ENCODE measurements at regions not wholly inside any gene's neighbourhood (a gene's known extent, or its start where the extent isn't known, plus 50 kb on each side); places are given as distances from the start of the nearest gene placed in this dataset.
A peak's percentile ranks its signal among the peaks of the same experiment; 100 is the strongest.

- DNase-seq (ENCODE audit: insufficient read length, low spot score) (no peak), FAIRE-seq (no peak)
- no peak for TF ChIP-seq CTCF (IDR thresholded peaks at IDR 0.05; ENCODE audit: insufficient read depth, missing control alignments)
Observed at GRCh38 chr9:18190671-18191374, 283.1 kb upstream of the ADAMTSL1 start.

GRCh38 chr9:18194316-18194715 is 279.6 kb upstream of the ADAMTSL1 start:
- DNase-seq (ENCODE audit: insufficient read length, low spot score) (no peak), FAIRE-seq (no peak)
- no peak for TF ChIP-seq CTCF (IDR thresholded peaks at IDR 0.05; ENCODE audit: insufficient read depth, missing control alignments)

GRCh38 chr9:18195223-18195622 is 278.7 kb upstream of the ADAMTSL1 start:
- no peak for TF ChIP-seq CTCF (IDR thresholded peaks at IDR 0.05; ENCODE audit: insufficient read depth, missing control alignments)
- FAIRE-seq (no peak), DNase-seq (ENCODE audit: insufficient read length, low spot score) (no peak)

- FAIRE-seq (no peak), DNase-seq (ENCODE audit: insufficient read length, low spot score) (no peak)
- no peak for TF ChIP-seq CTCF (IDR thresholded peaks at IDR 0.05; ENCODE audit: insufficient read depth, missing control alignments)
Observed at GRCh38 chr9:18202924-18203323, 271.0 kb upstream of the ADAMTSL1 start.

- TF ChIP-seq CTCF (IDR thresholded peaks at IDR 0.05; ENCODE audit: insufficient read depth, missing control alignments), result no peak
- FAIRE-seq (no peak), DNase-seq (ENCODE audit: insufficient read length, low spot score) (no peak)
Observed at GRCh38 chr9:18207735-18208134, 266.2 kb upstream of the ADAMTSL1 start.

- no peak for DNase-seq (ENCODE audit: insufficient read length, low spot score)
- FAIRE-seq, result no peak
- peak; percentile 70 for TF ChIP-seq CTCF (IDR thresholded peaks at IDR 0.05; ENCODE audit: insufficient read depth, missing control alignments)
Observed at GRCh38 chr9:18208166-18209059, 265.5 kb upstream of the ADAMTSL1 start.

- FAIRE-seq, result no peak
- DNase-seq (ENCODE audit: insufficient read length, low spot score), result no peak
- no peak for TF ChIP-seq CTCF (IDR thresholded peaks at IDR 0.05; ENCODE audit: insufficient read depth, missing control alignments)
Observed at GRCh38 chr9:18215626-18216025, 258.3 kb upstream of the ADAMTSL1 start.

Data from D721Med (cell line).